ENCODE measurements at regions not wholly inside any gene's neighbourhood (a gene's known extent, or its start where the extent isn't known, plus 50 kb on each side); places are given as distances from the start of the nearest gene placed in this dataset.
A peak's percentile ranks its signal among the peaks of the same experiment; 100 is the strongest.

DNA sequence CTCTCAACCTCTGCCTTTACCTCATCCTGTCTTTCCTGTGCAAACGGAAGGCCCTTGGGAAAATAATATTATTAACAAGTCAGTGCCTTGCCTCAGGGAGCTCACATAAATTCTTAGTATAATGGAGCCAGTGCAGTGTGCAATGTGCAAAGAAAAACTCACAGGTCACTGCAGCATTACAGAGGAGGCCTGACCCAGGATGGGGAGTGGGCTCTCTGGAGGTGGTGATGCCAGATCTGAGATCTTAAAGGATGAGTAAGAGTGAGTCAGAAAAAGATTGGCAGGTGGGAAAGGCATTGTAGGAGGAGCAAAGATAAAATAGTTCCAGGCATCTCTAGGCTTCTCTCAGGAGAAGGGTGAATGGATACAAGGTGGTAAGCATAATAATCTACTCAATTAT lies 185.6 kb upstream of the ADAMTS9 start:
- Histone ChIP-seq H3K4me1 (ENCODE audit: control insufficient read depth in 3 of 3, insufficient read depth in 2 of 3, low read depth in 1 of 3, low read length in 2 of 3) (peaks cover 0 to 4% (median 0%) of the 10 kb centered on the region in 3 donors), H3K36me3 (ENCODE audit: control insufficient read depth in 3 of 3, insufficient read depth in 2 of 3, low read depth in 1 of 3, low read length in 3 of 3) (no peaks in the 10 kb centered on the region), H3K27me3 (ENCODE audit: control insufficient read depth in 3 of 3, insufficient read depth in 3 of 3, low read length in 3 of 3) (no peaks in the 10 kb centered on the region), H3K27ac (ENCODE audit: low read depth in 1 of 3, low read length in 2 of 3) (no peak overlapping the region), H3K4me3 (ENCODE audit: low read depth in 1 of 3, low read length in 3 of 3) (no peak overlapping the region), H3K9me3 (ENCODE audit: control insufficient read depth in 2 of 2, insufficient read depth in 1 of 2, low read depth in 1 of 2, low read length in 1 of 2) (no peaks in the 10 kb centered on the region)
- WGBS, 3 donors = 67 to 76% (median 72%) methylated on average over 1 of the region's 1 CpG
- no peak for DNase-seq
- FAIRE-seq = no peak

DNA sequence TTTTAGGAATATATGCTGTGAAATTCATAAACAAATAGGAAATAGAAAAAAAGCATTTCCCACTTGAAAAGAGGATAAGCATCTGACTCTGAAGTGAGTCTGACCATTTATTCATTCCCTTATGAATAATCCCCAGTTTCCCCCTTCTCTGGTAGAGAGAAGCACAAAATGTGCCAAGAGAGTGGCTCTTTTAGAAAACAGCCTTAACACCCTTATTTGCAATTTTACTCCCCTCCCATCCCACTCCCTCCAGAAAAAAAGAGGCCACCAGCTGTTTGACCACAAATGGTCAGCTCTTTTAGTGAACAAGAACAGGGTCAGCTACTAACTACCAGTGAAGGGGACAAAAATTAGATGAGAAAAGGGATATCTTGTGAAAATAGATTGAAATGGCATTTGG lies 184.5 kb upstream of the ADAMTS9 start:
- FAIRE-seq (no peak), DNase-seq (no peak)
- Histone ChIP-seq H3K36me3 (ENCODE audit: control insufficient read depth in 3 of 3, insufficient read depth in 2 of 3, low read depth in 1 of 3, low read length in 3 of 3) (no peaks in the 10 kb centered on the region), H3K27ac (ENCODE audit: low read depth in 1 of 3, low read length in 2 of 3) (no peak overlapping the region), H3K27me3 (ENCODE audit: control insufficient read depth in 3 of 3, insufficient read depth in 3 of 3, low read length in 3 of 3) (no peaks in the 10 kb centered on the region), H3K4me3 (ENCODE audit: low read depth in 1 of 3, low read length in 3 of 3) (no peak overlapping the region), H3K9me3 (ENCODE audit: control insufficient read depth in 2 of 2, insufficient read depth in 1 of 2, low read depth in 1 of 2, low read length in 1 of 2) (no peaks in the 10 kb centered on the region), H3K4me1 (ENCODE audit: control insufficient read depth in 3 of 3, insufficient read depth in 2 of 3, low read depth in 1 of 3, low read length in 2 of 3) (peaks cover 0 to 5% (median 0%) of the 10 kb centered on the region in 3 donors)

DNA sequence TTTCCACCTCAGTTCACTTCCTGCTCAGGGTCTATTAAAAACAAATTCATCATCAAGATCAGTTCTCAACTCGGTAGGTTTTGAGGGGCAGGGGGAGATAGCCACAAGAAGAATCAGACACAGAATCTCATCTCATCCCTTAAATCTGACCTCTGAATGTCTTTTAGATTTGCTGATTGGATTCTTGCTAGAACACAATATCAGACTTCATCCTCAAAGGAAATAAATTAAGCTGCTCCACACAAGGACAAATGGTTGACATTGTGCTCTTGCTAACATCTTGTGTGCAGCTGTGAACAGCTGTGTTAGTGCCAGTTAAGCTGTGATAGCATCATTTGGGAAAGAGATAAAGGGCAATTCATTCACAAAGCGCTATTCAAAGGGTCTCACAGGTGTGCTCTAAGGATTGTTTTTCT lies 184.0 kb upstream of the ADAMTS9 start:
- peaks cover 0 to 2% (median 0%) of the 10 kb centered on the region in 3 donors for H3K4me1 ChIP-seq (ENCODE audit: control insufficient read depth in 3 of 3, insufficient read depth in 2 of 3, low read depth in 1 of 3, low read length in 2 of 3)
- H3K27me3 ChIP-seq (ENCODE audit: control insufficient read depth in 3 of 3, insufficient read depth in 3 of 3, low read length in 3 of 3) = no peaks in the 10 kb centered on the region
- H3K4me3 ChIP-seq (ENCODE audit: low read depth in 1 of 3, low read length in 3 of 3) = no peak overlapping the region
- WGBS, 3 donors = 56 to 58% (median 56%) methylated on average over 2 of the region's 2 CpGs
- H3K27ac ChIP-seq (ENCODE audit: low read depth in 1 of 3, low read length in 2 of 3) = no peak overlapping the region
- no peak for DNase-seq
- no peaks in the 10 kb centered on the region for H3K9me3 ChIP-seq (ENCODE audit: control insufficient read depth in 2 of 2, insufficient read depth in 1 of 2, low read depth in 1 of 2, low read length in 1 of 2)
- FAIRE-seq = no peak
- H3K36me3 ChIP-seq (ENCODE audit: control insufficient read depth in 3 of 3, insufficient read depth in 2 of 3, low read depth in 1 of 3, low read length in 3 of 3) = no peaks in the 10 kb centered on the region

GRCh38 chr3:64870876-64871646 lies 183.3 kb upstream of the ADAMTS9 start:
- no peak for FAIRE-seq
- Histone ChIP-seq H3K4me1 (ENCODE audit: control insufficient read depth in 3 of 3, insufficient read depth in 2 of 3, low read depth in 1 of 3, low read length in 2 of 3) (peaks cover 0 to 2% (median 2%) of the 10 kb centered on the region in 3 donors), H3K4me3 (ENCODE audit: low read depth in 1 of 3, low read length in 3 of 3) (no peak overlapping the region), H3K27ac (ENCODE audit: low read depth in 1 of 3, low read length in 2 of 3) (no peak overlapping the region), H3K9me3 (ENCODE audit: control insufficient read depth in 2 of 2, insufficient read depth in 1 of 2, low read depth in 1 of 2, low read length in 1 of 2) (no peaks in the 10 kb centered on the region), H3K36me3 (ENCODE audit: control insufficient read depth in 3 of 3, insufficient read depth in 2 of 3, low read depth in 1 of 3, low read length in 3 of 3) (no peaks in the 10 kb centered on the region), H3K27me3 (ENCODE audit: control insufficient read depth in 3 of 3, insufficient read depth in 3 of 3, low read length in 3 of 3) (no peaks in the 10 kb centered on the region)
- 83 to 89% (median 86%) methylated on average over 4 of the region's 4 CpGs for WGBS, 3 donors
- DNase-seq = no peak

- 24 to 52% (median 48%) methylated on average over 2 of the region's 2 CpGs for WGBS, 3 donors
- DNase-seq (peak; percentile 44 to 59), FAIRE-seq (no peak)
- Histone ChIP-seq H3K27me3 (ENCODE audit: control insufficient read depth in 3 of 3, insufficient read depth in 3 of 3, low read length in 3 of 3) (no peaks in the 10 kb centered on the region), H3K4me1 (ENCODE audit: control insufficient read depth in 3 of 3, insufficient read depth in 2 of 3, low read depth in 1 of 3, low read length in 2 of 3) (peaks cover 0 to 2% (median 2%) of the 10 kb centered on the region in 3 donors), H3K4me3 (ENCODE audit: low read depth in 1 of 3, low read length in 3 of 3) (no peak overlapping the region), H3K27ac (ENCODE audit: low read depth in 1 of 3, low read length in 2 of 3) (no peak overlapping the region), H3K36me3 (ENCODE audit: control insufficient read depth in 3 of 3, insufficient read depth in 2 of 3, low read depth in 1 of 3, low read length in 3 of 3) (no peaks in the 10 kb centered on the region), H3K9me3 (ENCODE audit: control insufficient read depth in 2 of 2, insufficient read depth in 1 of 2, low read depth in 1 of 2, low read length in 1 of 2) (no peaks in the 10 kb centered on the region)
Observed at GRCh38 chr3:64867224-64867623, 179.4 kb upstream of the ADAMTS9 start.

GRCh38 chr3:64865839-64866570 lies 178.2 kb upstream of the ADAMTS9 start:
- H3K4me3 ChIP-seq (ENCODE audit: low read depth in 1 of 3, low read length in 3 of 3) = no peak overlapping the region
- 62 to 74% (median 71%) methylated on average over 4 of the region's 4 CpGs for WGBS, 3 donors
- no peaks in the 10 kb centered on the region for H3K27me3 ChIP-seq (ENCODE audit: control insufficient read depth in 3 of 3, insufficient read depth in 3 of 3, low read length in 3 of 3)
- H3K27ac ChIP-seq (ENCODE audit: low read depth in 1 of 3, low read length in 2 of 3) = peak overlapping the region in 1 of 3 donors; percentile 24
- H3K9me3 ChIP-seq (ENCODE audit: control insufficient read depth in 2 of 2, insufficient read depth in 1 of 2, low read depth in 1 of 2, low read length in 1 of 2) = no peaks in the 10 kb centered on the region
- H3K36me3 ChIP-seq (ENCODE audit: control insufficient read depth in 3 of 3, insufficient read depth in 2 of 3, low read depth in 1 of 3, low read length in 3 of 3) = no peaks in the 10 kb centered on the region
- H3K4me1 ChIP-seq (ENCODE audit: control insufficient read depth in 3 of 3, insufficient read depth in 2 of 3, low read depth in 1 of 3, low read length in 2 of 3) = peaks cover 0 to 2% (median 2%) of the 10 kb centered on the region in 3 donors
- FAIRE-seq (no peak), DNase-seq (peak; percentile 20 to 61)

- no peak for FAIRE-seq
- DNase-seq = no peak
- WGBS, 3 donors = 86 to 89% (median 88%) methylated on average over 11 of the region's 11 CpGs
Observed at GRCh38 chr3:64863226-64864212, 175.7 kb upstream of the ADAMTS9 start.

DNA sequence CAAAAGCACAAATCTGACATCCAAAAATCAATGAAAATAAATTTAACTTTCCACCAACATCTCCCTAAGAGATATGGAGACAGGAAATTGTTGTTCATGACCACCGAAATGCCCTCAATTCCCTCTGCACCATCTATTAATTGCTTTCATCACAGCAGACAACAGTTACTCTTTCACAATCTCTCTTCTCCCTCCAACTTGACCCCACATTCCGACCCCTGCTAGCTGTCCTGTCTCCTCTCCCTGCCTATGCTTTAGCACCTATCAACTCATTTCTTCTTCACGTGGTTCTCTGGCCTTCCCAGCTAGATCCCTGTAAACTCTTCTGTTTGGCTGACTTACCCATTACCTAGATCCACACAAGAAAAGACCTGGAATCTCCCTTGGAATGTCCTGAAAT lies 173.9 kb upstream of the ADAMTS9 start:
- Histone ChIP-seq H3K9me3 (ENCODE audit: control insufficient read depth in 2 of 2, insufficient read depth in 1 of 2, low read depth in 1 of 2, low read length in 1 of 2) (no peaks in the 10 kb centered on the region), H3K36me3 (ENCODE audit: control insufficient read depth in 3 of 3, insufficient read depth in 2 of 3, low read depth in 1 of 3, low read length in 3 of 3) (no peaks in the 10 kb centered on the region), H3K4me3 (ENCODE audit: low read depth in 1 of 3, low read length in 3 of 3) (no peak overlapping the region), H3K27me3 (ENCODE audit: control insufficient read depth in 3 of 3, insufficient read depth in 3 of 3, low read length in 3 of 3) (no peaks in the 10 kb centered on the region), H3K27ac (ENCODE audit: low read depth in 1 of 3, low read length in 2 of 3) (no peak overlapping the region), H3K4me1 (ENCODE audit: control insufficient read depth in 3 of 3, insufficient read depth in 2 of 3, low read depth in 1 of 3, low read length in 2 of 3) (peaks cover 0 to 2% (median 0%) of the 10 kb centered on the region in 3 donors)
- DNase-seq = no peak
- no peak for FAIRE-seq
- WGBS, 3 donors = 76 to 85% (median 85%) methylated on average over 3 of the region's 3 CpGs

More at GRCh38 chr3:64863226-64864212, 175.7 kb upstream of the ADAMTS9 start:
- Histone ChIP-seq H3K36me3 (ENCODE audit: control insufficient read depth in 3 of 3, insufficient read depth in 2 of 3, low read depth in 1 of 3, low read length in 3 of 3) (no peaks in the 10 kb centered on the region), H3K27ac (ENCODE audit: low read depth in 1 of 3, low read length in 2 of 3) (no peak overlapping the region), H3K4me3 (ENCODE audit: low read depth in 1 of 3, low read length in 3 of 3) (no peak overlapping the region), H3K27me3 (ENCODE audit: control insufficient read depth in 3 of 3, insufficient read depth in 3 of 3, low read length in 3 of 3) (no peaks in the 10 kb centered on the region), H3K9me3 (ENCODE audit: control insufficient read depth in 2 of 2, insufficient read depth in 1 of 2, low read depth in 1 of 2, low read length in 1 of 2) (no peaks in the 10 kb centered on the region), H3K4me1 (ENCODE audit: control insufficient read depth in 3 of 3, insufficient read depth in 2 of 3, low read depth in 1 of 3, low read length in 2 of 3) (peaks cover 0 to 2% (median 2%) of the 10 kb centered on the region in 3 donors)

Measured in small intestine (tissue), 7 donors.